HG02943 (cell line): ENCODE measurements at regions not wholly inside any gene's neighbourhood (a gene's known extent, or its start where the extent isn't known, plus 50 kb on each side); places are given as distances from the start of the nearest gene placed in this dataset.

ENCODE experiments used
- ATAC-seq: cut with Tn5 transposase; IDR thresholded peaks from one replicate; pipeline ENCODE4 v1.9.1; 2021; ENCODE audit warnings: mild to moderate bottlenecking, low read depth, moderate library complexity; ENCODE audit not compliant: unreplicated experiment

DNA sequence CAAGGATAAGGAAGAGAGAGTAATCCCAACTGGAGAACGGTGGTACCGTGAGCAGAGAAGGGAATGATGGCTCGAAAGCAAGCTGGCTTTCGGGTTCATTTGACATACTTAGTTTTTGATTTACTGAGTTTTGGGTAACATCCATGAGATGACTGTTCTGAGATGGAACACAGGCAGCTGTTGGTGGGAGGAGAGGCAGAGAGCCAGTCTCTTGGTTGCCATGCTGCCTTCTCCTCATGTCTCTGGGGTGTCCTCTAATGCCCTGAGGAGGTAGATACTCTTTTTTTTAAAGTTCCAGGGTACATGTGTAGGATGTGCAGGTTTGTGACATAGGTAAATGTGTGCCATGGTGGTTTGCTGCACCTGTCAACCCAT, 76.4 kb upstream of the NRP1 start:
- no peak for ATAC-seq

DNA sequence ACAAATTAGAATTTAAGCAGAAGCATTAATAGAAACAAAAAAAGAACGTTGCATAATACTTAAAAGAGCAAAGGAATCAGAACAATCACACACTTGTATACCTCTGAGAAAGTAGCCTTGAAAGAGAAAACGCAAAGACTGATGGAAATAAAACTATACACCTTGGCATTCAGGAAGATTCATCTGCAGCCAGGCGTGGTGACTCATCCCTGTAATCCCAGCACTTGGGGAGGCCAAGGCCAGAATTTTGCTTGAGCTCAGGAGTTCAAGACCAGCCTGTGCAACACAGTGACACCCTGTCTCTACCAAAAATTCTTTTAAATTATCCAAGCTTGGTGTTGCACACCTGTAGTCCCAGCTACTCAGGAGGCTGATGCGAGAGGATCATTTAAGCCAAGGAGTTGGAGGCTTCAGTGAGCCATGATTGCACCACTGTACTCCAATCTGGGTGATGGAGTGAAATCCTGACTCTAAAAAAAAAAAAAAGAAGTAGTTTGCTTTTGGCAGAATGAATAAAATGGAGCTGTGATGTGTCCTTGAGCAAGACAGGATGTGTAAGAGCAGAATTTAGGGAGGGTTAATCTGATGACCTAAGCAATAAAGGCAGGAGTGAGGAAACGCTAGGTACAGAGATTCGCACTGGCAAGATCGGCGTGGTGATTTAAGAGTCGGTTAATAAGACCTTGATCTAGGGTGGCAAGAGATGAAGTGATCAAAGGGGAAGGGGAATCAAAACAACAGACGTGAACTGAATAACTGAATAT, 75.8 kb upstream of the NRP1 start:
- no peak for ATAC-seq

DNA sequence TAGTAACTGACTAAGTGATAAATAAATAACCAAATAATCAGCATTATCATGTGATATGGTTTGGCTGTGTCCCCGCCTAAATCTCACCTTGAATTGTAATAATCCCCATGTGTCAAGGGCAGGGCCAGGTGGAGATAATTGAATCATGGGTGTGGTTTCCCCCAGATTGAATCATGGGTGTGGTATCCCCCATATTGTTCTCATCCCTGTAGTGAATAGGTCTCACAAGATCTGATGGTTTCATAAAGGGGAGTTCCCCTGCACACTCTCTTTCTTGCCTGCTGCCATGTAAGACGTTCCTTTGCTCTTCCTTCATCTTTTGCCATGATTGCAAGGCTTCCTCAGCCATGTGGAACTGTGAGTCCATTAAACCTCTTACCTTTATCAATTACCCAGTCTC, 72.1 kb upstream of the NRP1 start:
- ATAC-seq: no peak

DNA sequence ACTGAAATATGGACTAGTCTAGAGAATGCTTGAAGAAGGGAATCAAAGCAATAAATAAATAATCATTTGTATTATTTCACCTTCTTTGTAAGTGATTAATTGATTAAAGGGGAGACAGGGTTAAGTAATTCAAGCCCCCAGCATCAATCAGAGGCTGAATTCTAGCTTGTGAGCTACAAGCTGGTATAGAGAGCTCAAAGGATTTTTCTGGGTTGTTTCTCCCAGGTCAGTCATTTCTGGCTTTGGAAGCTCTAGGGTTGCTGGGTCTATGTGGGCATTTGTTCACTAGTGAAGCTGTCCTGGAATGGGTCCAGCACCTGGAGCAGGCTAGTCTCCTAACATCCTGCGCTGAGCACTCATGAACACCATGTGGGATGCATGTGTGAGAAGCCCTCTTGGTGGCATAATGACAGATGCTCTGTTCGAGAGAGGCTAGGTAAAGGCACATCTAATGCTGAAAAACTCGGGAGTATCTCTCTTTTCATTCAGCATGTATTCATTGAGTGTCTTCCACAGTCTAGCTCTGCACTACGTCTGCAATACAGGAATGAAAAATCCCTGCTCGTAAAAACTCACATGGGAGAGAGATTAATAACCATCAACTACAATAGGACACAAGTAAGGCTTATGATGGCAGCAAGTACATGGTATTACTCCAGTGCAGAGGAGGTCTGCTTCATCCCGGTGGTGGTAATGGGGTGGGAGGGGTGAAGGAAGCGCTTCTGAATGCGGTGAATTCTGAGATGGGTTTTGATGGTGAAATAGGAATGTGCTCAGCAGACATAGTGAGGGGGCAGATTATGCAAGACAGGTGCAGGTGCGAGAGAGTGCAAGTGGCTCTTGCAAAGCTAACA, 68.0 kb upstream of the NRP1 start:
- no peak for ATAC-seq

DNA sequence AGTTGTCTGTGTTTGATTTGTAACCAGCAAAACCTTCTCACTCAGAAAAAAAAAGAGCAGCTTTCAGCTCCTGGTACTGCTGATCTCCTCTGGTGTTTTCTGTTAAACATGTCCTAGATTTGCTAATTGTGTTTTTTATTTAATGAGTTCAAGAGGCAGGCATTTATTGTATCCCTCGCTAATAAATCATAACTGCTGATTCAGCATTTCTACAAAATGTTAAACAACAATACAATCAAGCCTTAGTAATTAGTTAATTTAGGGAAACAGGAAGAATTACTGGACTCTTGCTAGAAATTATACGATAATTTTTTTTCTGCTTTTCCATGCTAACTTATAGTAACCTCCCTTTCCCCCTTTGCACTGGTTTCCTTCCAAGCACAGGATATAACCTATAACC, 66.8 kb upstream of the NRP1 start:
- no peak for ATAC-seq

DNA sequence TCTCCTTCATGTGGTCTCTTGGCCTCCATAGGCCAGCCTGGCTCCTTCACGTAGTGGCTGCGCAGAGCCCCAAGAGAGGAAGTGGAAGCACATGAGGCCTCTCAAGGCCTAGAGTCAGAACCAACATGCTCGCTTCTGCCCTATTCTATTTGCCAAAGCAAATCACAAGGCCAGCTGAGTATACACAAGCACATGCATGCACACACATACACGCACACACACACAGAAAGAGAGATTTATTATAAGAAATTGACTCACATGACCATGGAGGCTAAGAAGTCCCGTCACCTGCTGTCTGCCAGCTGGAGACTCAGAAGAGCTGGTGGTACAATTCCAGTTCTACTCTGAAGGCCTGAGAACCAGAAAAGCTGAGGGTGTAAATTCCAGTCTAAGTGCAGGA, 64.3 kb upstream of the NRP1 start:
- no peak for ATAC-seq

DNA sequence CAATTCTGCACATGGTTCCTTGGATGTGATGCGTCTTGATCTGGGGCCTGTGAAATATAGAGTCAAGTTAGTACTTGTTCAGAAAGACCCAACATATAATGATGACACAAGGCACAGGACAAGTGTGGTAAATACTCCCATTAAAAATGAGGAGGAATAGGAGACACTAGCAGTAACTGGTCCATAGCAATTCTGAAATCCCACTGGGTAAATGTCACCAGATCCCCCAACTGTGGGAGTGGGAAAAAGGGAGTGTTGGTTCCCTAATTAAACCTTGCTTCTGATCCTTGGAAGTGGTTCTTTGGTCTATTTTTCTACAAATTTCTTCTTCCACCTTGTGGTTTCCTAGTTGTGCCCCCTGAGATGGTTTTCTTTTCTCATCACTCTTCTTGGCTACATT, 62.5 kb upstream of the NRP1 start:
- ATAC-seq: no peak

DNA sequence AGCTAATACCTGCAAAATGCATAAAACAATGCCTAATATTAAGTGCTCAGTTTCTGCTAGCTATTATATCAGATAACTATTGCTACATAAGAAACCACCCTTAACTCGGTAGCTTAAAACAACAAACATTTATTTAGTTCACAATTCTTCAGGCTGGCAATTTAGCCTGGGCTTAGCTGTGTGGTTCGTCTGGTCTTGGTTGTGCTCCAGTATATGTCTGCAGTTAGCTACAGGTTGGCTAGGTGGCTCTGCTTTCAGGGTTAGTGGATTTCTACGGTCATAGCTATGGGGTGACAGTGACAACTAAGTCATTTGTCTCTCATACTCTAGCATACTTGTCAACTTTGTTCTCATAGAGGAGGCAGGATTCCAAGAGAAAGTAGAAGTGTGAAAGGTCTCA, 61.8 kb upstream of the NRP1 start:
- no peak for ATAC-seq

DNA sequence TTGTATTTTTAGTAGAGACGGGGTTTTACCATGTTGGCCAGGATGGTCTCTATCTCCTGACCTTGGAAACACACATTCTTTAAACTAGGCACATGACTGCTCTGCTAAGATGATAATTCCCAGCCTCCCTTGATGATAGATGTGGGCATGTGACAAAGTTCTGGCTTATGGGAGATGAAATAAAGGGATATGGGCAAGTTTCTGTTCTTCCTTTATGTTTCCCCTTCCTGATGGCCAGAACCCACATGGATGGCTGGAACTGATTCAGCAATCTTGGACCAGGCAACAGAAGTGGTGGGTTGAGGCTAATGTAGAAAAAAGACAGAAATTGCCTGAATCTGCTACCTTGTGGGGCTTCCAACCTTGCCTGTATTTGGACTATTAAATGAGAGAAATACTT, 60.7 kb upstream of the NRP1 start:
- ATAC-seq: no peak

DNA sequence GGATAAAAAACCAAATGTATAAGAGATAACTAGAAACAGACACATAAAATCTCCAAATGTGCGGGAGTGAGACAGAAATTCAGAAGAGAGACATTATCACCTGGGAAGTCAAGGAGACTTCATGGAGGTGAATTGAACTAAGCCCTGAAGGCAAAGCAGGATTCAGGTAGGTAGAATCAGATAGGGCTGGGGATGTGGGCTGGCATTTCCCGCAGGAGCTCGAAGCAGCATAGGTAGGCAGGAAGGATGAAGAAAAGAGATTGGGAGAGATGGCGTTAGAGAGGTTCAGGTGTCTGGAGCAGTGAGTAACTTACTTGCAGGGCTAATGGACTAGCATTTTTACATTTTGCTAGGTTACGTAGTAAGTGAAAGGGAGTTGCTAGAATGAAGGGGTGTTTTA, 58.2 kb upstream of the NRP1 start:
- no peak for ATAC-seq

DNA sequence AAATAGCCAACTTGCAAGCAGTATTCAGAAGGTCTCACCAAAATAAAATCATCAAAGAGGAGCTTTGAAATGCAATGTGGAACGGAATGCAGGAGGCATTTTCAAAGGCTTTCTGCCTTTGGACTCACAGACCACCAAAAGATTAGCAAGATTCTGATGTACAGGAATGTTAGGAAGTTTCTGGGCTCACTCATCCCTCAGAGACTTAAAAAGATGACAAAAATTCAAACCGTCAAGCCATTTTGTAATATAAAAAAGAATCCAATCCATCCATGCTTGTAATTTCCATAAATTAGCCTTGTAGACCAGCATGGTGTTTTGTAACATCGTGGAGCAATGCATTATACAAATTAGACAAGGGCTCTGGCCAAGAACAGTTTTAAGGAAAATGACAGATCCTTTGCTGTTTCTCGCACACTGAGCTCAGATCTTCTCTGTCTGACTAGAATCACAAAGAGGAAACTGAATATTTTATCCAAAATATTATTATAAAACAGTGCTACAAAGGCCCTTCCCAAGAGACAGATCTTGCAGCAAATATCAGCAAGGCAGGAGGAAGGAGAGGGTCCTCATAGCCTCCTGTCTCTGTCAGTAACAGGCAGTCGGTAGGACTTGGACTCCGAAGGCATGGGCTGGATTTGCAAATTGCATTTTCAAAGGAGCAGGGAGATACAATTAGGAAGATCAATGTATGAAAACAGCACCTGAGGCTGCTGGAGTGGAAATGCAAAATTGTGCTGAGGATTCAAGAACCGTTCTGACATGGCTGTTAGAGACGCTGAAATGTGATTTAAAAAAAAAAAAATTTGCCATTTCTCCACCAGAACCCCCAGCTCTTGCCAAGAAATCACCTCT, 57.4 kb upstream of the NRP1 start:
- ATAC-seq: no peak

DNA sequence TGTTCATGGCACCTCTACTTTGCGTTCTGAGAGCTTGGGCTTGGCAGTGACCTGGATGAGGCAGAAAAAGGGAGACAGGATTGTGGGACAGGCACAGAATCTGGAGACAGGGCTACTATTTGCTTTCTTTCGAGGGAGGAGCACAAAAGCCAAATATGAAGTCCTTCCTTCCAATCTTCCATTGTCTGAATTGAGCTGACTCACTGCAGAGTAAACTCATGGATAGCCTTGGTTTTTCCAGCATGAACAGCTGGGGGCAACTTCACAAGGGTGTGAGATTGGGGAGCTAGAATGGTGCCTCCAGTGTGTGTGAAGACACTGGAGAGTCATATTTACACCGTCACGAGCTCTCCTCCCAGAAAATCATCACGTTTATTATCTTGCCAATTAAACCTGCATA, 55.6 kb upstream of the NRP1 start:
- no peak for ATAC-seq

DNA sequence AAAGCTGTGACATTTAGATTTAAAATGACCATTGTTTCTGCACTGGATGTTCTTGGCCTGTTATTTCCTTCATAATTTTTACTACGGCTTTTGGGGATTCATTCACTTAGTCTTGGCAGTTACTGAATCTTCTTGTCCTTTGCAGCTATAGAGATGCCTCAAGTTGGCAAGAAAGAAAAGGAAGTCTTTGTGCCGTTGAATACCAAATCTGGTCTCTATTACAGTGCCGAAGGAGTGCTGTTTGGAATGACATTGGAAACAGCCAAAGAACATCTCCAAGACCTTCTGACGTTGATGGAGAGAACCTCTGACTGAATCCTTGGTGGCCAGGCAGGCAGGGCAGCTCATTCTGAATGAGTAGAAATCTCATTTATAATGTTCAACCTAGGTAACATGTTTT, 54.3 kb upstream of the NRP1 start:
- ATAC-seq: no peak

DNA sequence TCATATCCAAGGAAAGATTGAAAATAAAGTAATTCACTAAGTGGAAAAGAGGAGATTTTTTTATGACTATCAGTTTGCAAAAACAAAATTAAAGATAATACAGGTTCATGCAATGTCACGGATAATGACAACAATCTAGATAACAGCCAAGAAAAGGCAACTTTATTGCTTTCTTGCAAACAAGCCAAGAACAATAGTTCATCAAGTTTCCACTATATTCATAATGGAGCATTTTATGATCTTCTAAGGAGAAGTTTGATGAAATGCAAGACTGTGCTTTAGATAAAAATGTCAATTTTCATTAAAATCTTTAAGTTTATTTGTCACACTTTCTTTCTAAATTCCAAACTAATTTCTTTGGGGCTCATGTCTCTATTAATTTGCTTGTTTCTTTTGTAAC, 53.9 kb upstream of the NRP1 start:
- ATAC-seq: no peak

DNA sequence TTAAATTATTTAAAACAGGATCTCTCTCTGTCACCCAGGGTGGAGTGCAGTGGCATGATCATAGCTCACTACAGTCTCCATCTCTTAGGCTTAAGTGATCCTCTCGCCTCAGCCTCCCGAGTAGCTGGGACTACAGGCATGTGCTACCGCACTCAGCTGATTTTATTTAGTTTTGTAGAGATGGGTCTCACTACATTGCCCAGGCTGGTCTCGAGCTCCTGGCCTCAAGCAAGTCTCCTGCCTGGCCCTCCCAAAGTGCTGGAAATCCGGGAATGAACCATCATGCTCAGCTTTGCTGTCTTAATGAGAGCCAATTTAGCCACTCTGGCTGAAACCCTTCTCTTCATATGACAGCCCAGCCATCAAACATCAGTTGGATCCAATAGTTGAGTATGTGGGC, 53.3 kb upstream of the NRP1 start:
- no peak for ATAC-seq

DNA sequence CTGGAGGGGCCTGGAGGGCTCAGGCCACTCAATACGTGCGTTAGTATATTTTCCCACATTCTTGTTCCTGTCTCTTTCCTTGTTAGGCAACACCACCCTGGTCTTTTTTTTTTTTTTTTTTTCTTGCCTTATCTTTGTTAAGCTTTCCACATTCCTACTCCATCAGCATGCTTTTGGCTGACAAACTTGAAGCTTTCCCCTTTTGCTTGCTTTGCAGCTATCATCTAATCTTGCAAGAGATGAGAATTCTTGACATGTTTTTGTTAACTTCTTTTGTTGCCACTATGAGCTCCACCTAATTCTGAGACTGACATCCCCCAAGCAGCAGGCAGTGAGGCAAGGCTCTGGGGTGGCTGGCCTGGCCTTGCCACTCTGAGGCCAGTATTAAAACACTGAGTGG, 52.5 kb upstream of the NRP1 start:
- no peak for ATAC-seq

DNA sequence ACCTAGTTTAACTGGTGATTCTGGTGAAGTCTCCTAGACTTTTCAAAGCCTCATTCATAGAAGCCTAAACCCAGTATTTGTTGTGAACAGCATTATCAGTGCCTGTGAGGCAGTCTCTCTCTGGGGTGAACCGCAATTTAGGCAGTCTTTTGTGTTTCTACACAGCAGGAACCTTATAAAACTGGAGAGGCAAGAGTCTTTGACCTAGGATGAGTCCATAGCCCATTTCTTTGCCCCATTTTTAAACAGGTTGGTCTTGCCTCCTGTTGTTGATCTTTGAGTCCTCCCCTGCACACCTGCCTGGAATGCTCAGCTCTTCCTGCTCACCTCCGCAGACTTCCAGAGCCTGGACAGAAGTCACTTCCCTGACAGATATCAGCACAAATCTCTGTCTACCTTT, 51.2 kb upstream of the NRP1 start:
- no peak for ATAC-seq

DNA sequence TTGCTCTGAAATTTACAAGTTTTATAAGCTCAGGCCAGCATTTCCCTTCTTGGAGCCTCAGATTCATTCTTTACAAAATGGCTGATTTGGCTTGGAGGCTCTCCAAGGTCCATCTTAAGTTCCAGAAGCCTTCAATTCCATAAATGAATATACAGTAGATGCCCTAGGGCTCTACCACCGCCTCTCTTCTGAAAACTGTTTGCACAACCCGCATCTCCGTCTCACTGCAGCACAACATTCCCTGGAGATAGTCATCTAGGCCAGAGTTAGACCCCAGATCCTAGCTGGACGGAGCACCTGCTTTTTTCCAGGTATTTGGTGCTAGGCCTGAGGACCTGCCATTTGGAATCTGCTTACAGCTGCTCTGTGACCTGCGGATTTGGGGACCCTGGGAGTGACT, 50.5 kb upstream of the NRP1 start:
- no peak for ATAC-seq
